MM.1S (cell line): ENCODE measurements at regions not wholly inside any gene's neighbourhood (a gene's known extent, or its start where the extent isn't known, plus 50 kb on each side); places are given as distances from the start of the nearest gene placed in this dataset.

Source experiments
- EZH2 ChIP-seq: fragments of 300-600 bp; sonication (generic); optimal IDR thresholded peaks from 2 replicates; pipeline ENCODE3; 2017; ENCODE audit warnings: low read depth, mild to moderate bottlenecking, antibody characterized with exemption, low read length, mixed read lengths
- EZH2phosphoT487 ChIP-seq: fragments of 300-600 bp; sonication (generic); IDR thresholded peaks from 2 replicates; pipeline ENCODE4 v1.6.1; 2018; ENCODE audit warnings: antibody characterized with exemption, low read length
- TF ChIP-seq, protein P1 (sequence below): fragments of 300-600 bp; sonication (generic); IDR thresholded peaks from 2 replicates; pipeline ENCODE4 v1.5.1; 2016; ENCODE audit warnings: antibody characterized with exemption, low read length, mixed read lengths

DNA sequence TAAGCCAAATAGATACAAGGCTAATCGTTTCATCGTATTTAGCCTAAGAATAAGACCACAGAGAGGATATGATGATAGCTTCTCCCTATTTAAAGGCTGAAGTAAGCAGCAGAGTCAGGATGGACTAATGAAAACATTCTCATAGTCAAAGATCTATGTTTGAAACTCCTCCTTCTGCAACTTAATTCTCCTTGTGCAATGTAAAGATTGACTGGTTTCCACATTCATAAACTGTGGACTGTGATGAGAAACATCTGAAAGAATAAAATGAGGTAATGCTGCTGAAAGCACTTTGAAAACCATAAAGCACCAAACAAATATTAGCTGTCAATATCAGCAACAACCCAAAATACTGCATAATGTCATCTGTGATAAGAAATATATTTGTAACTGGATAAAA, 361.9 kb downstream of the CSNK1G3 start:
- TF ChIP-seq, protein P1, sequence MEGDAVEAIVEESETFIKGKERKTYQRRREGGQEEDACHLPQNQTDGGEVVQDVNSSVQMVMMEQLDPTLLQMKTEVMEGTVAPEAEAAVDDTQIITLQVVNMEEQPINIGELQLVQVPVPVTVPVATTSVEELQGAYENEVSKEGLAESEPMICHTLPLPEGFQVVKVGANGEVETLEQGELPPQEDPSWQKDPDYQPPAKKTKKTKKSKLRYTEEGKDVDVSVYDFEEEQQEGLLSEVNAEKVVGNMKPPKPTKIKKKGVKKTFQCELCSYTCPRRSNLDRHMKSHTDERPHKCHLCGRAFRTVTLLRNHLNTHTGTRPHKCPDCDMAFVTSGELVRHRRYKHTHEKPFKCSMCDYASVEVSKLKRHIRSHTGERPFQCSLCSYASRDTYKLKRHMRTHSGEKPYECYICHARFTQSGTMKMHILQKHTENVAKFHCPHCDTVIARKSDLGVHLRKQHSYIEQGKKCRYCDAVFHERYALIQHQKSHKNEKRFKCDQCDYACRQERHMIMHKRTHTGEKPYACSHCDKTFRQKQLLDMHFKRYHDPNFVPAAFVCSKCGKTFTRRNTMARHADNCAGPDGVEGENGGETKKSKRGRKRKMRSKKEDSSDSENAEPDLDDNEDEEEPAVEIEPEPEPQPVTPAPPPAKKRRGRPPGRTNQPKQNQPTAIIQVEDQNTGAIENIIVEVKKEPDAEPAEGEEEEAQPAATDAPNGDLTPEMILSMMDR = no peak
- TF ChIP-seq EZH2 = no peak
- TF ChIP-seq EZH2phosphoT487 = no peak
